GM19025 (cell line): ENCODE measurements at regions not wholly inside any gene's neighbourhood (a gene's known extent, or its start where the extent isn't known, plus 50 kb on each side); places are given as distances from the start of the nearest gene placed in this dataset.

Experiments used
- ATAC-seq: cut with Tn5 transposase; IDR thresholded peaks from one replicate; pipeline ENCODE4 v1.9.1; 2021; ENCODE audit warnings: mild to moderate bottlenecking, low read depth, moderate library complexity; ENCODE audit not compliant: unreplicated experiment

- ATAC-seq = no peak
These were observed 355.4 kb upstream of the TNRC6C start for GRCh38 chr17:77602883-77603640.

DNA sequence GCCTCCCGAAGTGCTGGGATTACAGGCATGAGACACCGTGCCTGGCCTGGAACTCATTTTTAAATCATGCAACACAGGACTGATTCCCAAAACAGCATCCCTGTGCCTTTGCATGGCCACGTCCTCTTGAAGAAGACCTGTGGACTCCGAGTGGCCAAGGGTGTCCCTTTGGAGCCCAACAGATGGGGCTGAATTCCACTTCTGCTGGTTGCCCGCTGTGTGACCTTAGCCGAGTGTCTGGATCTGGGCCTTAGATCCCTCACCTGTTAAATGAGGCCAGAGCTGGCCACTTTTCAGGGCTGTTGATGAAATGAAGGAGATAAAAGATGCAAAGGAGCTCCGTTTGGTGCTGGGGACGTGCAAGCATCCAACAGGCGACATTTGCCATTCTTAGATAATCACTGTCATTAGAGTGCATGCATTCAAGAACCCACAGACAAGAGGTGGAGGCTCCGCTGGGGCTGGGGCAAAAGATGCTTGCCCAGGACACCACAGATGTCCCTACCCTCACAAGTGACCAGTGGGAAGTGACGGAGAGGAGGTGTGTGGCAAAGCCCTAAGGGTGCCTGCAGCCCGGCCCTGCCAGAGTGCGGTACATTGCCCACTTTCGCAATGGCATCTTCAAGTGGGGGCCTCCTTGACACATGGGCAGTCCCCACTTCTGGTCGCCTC lies 354.1 kb upstream of the TNRC6C start:
- ATAC-seq = no peak

GRCh38 chr17:77604973-77605313 lies 353.6 kb upstream of the TNRC6C start:
- no peak for ATAC-seq

- no peak for ATAC-seq
These were observed 352.2 kb upstream of the TNRC6C start for GRCh38 chr17:77606146-77606864.

DNA sequence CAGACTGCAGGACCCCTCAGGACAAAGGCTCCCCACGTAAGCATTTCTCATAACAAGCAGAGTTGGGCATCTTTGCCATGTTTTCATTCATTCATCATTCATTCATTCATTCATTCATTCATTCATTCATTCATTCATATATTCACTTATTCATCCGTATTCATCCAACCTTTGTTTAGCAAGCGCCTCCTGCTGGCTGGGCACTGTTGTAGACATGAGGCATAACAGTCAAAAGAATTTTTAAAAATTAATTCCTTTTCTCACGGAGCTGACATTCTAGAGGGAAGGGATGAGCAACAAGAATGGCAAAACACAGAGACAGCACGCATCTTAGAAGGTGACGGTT lies 351.7 kb upstream of the TNRC6C start:
- ATAC-seq = no peak

DNA sequence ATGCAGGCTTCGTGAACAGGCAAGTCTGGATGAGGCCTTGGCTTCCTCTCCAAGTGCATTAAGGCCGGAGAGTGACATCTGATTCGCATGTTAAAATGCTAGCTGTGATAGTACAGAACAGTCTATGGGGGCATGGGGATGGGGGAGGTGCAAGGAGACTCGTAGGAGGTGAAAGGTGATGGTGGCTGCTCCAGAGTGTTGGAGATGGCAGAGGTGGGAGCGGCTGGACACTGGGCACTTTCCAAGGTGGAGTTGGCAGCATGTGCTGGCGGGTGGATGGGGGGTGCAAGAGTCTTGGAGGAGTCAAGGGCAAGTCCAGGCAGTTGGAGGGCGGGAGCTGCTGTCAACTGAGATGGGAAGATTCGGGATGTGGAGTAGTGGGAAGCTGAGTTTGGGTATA lies 350.9 kb upstream of the TNRC6C start:
- ATAC-seq = no peak

DNA sequence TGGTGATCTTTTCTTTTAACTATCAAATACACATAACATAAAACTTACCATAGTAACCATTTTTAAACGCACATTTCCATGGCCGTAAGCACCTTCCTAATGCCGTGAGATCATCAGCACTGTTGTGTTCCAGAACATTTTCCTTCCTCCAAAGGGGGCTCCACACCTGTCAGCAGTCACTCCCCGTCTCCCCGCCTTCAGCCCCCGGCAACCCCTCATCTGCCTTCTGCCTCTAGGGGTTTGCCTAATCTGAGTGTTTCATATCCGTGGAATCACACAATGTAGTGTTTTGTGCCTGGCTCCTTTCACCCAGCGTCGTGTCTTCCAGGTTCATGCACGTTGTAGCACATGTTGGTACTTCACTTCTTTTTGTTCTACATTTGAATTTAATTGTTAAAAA lies 350.1 kb upstream of the TNRC6C start:
- no peak for ATAC-seq

- ATAC-seq = no peak
These were observed 348.7 kb upstream of the TNRC6C start for GRCh38 chr17:77609553-77610517.

DNA sequence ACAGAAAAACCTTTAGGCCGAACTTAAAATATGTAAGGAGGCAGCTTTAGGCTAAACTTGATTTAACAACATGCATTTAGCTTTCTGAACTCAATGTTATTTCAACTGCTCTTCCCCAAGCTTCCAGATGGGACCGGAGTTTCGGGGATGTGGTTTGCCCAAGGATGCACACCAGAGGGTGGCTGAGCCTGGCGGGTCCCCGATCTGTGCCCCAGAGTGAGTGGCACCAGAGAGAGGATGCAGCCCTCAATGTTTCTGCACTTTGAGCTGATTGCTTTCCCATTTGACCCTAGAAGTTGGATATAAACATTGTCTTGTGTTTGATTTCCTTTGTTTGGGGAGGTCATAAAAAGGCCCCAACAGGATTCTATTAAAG lies 348.0 kb upstream of the TNRC6C start:
- ATAC-seq = no peak

DNA sequence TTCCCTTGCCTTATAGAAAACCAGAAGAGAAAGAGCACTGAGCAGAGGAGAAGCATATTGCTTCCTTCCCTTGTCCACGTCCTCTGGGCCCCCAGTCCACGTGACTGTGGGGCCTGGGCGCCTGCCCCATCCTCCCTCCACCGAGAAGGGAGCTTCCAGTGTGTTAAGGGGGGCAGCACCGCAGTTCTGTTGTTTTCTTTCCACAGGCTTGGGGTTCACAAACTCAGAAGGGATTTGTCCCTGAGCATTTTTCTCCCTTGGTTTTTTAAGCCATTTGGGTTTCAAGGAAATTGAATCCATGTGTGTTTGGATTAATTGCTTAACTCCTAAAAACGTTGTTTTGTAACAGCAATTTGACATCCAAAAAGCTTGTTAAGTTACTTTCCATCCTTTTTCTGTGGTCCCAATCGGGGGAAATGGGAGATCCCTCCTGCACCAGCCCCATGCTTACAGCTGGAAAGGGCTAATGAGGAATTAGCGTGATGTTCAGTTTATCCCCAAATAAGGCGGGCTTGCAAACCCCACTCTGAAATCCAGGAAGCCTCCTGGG lies 347.5 kb upstream of the TNRC6C start:
- ATAC-seq = no peak

GRCh38 chr17:77611791-77612502 lies 346.6 kb upstream of the TNRC6C start:
- no peak for ATAC-seq

GRCh38 chr17:77613218-77613617 lies 345.3 kb upstream of the TNRC6C start:
- ATAC-seq = no peak

GRCh38 chr17:77613627-77614026 lies 344.9 kb upstream of the TNRC6C start:
- no peak for ATAC-seq

- ATAC-seq = no peak
These were observed 342.7 kb upstream of the TNRC6C start for GRCh38 chr17:77615703-77616253.

DNA sequence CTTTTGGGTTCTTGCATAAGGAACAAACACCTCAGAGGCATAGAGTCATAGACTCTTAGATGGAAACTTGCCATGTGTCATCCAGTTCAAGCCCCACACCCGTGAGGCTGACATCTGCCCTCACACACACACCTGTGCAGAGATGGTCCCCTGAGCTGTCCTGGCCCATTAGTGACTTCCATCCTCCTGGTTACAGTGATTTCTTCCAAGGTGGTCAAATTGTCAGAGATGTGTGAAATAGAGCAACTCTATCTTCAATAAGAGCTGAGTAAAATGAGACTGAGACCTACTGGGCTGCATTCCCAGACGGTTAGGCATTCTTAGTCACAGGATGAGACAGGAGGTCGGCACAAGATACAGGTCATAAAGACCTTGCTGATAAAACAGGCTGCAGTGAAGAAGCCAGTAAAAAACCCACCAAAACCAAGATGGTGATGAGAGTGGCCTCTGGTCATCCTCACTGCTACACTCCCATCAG lies 342.2 kb upstream of the TNRC6C start:
- no peak for ATAC-seq

GRCh38 chr17:77617516-77617915 lies 341.0 kb upstream of the TNRC6C start:
- no peak for ATAC-seq

- ATAC-seq = no peak
These were observed 340.3 kb upstream of the TNRC6C start for GRCh38 chr17:77618173-77618572.

GRCh38 chr17:77618731-77619130 lies 339.8 kb upstream of the TNRC6C start:
- no peak for ATAC-seq

GRCh38 chr17:77619326-77619725 lies 339.2 kb upstream of the TNRC6C start:
- ATAC-seq = no peak
